ENCODE measurements at regions not wholly inside any gene's neighbourhood (a gene's known extent, or its start where the extent isn't known, plus 50 kb on each side); places are given as distances from the start of the nearest gene placed in this dataset.
"Not testable (repeated sequence)": the region's sequence is repeated elsewhere in the genome, so short reads cannot be mapped to it uniquely, and the experiment has no call there.

DNA sequence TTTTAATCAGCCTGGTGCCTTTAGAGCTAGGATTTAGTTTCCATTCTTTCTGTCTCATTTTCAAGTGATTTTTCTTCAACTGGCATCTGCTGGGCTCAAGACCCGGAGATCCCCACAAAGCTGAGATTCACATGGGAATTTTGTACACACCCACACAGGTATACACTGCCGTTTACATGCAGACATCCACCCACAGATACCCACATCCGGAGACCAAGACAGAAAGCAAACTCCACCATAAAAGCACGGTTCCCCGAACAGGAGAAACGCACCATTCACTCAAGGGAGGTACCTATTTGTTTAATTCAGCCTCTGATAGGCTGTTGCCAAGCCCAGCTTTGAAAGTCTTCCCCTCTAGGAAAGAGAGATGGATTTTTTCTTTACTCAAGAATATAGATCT lies 87.2 kb downstream of the ART5 start:
- TF ChIP-seq, protein P1, sequence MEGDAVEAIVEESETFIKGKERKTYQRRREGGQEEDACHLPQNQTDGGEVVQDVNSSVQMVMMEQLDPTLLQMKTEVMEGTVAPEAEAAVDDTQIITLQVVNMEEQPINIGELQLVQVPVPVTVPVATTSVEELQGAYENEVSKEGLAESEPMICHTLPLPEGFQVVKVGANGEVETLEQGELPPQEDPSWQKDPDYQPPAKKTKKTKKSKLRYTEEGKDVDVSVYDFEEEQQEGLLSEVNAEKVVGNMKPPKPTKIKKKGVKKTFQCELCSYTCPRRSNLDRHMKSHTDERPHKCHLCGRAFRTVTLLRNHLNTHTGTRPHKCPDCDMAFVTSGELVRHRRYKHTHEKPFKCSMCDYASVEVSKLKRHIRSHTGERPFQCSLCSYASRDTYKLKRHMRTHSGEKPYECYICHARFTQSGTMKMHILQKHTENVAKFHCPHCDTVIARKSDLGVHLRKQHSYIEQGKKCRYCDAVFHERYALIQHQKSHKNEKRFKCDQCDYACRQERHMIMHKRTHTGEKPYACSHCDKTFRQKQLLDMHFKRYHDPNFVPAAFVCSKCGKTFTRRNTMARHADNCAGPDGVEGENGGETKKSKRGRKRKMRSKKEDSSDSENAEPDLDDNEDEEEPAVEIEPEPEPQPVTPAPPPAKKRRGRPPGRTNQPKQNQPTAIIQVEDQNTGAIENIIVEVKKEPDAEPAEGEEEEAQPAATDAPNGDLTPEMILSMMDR (IDR thresholded peaks at IDR 0.05) = not testable (repeated sequence)
- not testable (repeated sequence) for TF ChIP-seq POLR2A (IDR thresholded peaks at IDR 0.05)

All from Peyer's patch (tissue), 4 donors.